GM23248 (cell line): ENCODE measurements at regions not wholly inside any gene's neighbourhood (a gene's known extent, or its start where the extent isn't known, plus 50 kb on each side); places are given as distances from the start of the nearest gene placed in this dataset.

Experiments
- EZH2 ChIP-seq: fragments of 200-600 bp; sonication (generic); IDR thresholded peaks from 2 replicates; pipeline ENCODE4 v1.6.1; 2018; ENCODE audit warnings: antibody characterized with exemption, mild to moderate bottlenecking; ENCODE audit not compliant: insufficient read depth, poor library complexity, severe bottlenecking
- EZH2phosphoT487 ChIP-seq: fragments of 200-600 bp; sonication (generic); IDR thresholded peaks from 2 replicates; pipeline ENCODE4 v1.6.1; 2018; ENCODE audit warnings: antibody characterized with exemption, moderate library complexity, mild to moderate bottlenecking, low read depth; ENCODE audit not compliant: insufficient read depth

- no peak for TF ChIP-seq EZH2
- no peak for TF ChIP-seq EZH2phosphoT487
Observed at GRCh38 chr1:2930016-2930815, 91.1 kb upstream of the ACTRT2 start.
